IPS DF 4.7 (cell line): ENCODE measurements at regions not wholly inside any gene's neighbourhood (a gene's known extent, or its start where the extent isn't known, plus 50 kb on each side); places are given as distances from the start of the nearest gene placed in this dataset.

Experiments used
- DNase-seq: peaks from one replicate; pipeline ENCODE4 v3.0.0-alpha.2; 2013; ENCODE audit warnings: low spot score; ENCODE audit errors: extremely low read depth

DNA sequence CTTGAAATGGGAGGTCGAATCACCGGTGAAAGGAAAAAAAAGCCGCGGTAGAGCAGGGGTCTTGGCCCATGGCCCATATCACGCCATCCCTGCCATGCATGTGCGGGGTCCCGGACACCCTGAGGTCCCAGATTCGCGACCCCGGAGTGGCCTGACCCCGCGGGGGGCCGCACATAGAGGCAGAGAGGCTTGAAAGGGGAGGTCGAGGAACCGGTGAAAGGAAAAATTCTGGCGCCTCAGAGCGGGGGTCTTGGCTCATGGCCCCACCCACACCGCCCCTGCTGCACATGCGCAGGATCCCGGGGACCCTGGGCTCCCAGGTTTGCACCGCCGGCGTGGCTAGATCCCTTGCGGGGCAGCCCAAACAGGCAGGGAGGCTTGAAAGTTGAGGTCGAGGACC lies 319.8 kb downstream of the ALG10 start:
- DNase-seq = no peak

DNA sequence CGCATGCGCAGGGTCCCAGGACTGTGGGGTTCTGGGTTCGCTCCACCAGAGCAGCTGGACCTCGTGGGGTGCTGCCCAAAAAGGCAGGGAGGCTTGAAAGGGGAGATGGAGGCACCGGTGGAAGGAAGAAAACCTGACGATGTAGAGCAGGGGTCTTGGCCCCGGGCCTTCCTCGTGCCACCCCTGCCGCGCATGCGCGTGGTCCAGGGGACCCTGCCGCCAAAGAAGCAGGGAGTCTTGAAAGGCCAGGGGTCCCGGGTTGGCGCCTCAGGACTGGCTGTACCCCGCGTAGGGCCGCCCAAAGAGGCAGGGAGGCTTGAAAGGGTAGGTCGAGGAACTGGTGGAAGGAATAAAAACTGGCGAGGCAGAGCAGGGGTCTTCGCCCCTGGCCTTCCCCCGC lies 321.0 kb downstream of the ALG10 start:
- no peak for DNase-seq

DNA sequence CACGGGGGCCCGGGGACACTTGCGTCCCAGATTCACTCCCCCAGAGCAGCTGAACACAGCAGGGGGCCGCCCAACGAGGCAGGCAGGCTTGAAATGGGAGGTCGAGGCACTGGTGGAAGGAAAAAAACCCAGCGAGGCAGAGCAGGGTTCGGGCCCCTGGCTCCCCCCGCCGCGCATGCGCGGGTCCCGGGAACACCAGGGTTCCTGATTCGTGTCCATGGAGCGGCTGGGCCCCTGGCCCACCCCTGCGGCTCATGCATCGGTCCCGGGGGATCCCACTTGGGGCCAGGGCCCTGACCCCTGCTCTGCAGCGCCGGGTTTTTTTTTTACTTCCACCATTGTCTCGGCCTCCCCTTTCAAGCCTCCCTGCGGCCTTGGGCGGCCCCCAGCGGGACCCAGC lies 321.5 kb downstream of the ALG10 start:
- DNase-seq = no peak

DNA sequence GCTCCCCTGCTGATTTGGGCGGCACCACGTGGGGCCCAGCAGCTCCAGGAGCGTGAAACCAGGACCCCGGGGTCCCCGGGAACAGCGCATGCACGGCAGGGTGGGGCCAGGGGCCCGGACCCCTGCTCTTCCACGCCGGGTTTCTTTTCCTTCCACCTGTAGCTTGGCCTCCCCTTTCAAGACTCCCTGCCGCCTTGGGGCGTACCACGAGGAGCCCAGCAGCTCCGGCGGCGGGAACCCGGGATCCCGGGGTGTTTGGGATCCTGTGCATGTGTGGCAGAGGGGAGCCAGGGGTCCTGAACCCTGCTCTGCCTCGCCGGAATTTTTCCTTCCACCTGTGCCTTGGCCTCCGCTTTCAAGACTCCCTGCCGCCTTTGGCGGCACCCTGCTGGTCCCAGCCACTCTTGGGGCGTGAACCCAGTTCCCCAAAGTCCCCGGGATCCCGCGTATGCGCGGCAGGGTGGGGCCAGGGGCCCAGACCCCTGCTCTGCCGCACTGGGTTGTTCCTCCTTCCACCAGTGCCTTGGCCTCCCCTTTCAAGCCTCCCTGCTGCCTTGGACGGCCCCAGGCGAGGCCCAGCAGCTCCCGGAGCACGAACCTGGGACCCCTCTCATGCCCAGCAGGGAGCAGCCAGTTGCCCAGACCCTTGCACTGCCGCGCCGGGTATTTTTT lies 322.7 kb downstream of the ALG10 start:
- DNase-seq = no peak

DNA sequence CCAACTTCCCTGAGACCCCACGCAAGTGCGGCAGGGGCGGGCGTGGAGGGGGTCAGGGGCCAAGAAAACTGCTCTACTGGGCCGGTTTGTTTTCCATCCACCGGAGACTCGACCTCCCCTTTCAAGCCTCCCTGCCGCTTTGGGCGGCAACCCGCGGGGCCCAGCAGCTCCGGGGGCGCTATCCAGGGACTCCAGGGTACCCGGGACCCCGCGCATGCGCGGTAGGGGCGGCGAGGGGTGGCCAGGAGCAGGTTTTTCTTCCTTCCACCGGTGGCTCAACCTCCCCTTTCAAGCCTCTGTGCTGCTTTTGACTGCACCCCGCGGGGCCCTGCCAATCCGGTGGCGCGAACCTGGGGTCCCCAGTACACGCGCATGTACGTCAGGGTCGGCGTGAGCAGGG lies 323.5 kb downstream of the ALG10 start:
- DNase-seq = no peak

DNA sequence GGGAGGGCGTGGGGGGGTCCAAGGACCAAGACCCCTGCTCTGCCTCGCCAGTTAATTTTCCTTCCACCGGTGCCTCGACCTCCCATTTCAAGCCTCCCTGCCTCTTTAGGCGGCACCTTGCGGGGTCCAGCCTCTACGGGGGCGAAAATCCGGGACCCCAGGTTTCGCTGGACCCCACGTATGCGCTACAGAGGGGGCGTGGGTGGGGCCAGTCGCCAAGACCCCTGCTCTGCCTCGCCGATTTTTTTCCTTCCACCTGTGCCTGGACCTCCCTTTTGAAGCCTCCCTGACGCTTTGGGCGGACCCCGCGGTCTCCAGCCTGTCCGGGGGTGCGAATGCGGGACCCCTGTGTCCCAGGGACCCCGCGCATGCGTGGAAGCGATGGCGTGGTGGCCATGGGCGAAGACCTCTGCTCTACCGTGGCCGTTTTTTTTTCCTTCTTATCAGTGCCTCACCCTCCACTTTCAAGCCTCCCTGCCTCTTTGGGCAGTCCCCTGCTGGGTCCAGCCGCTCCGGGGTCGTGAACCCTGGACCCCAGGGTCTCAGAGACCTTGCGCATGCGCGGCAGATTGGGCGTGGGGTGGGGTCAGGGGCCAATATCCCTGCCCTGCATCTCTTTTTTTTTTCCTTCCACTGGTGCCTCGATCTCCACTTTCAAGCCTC lies 324.2 kb downstream of the ALG10 start:
- no peak for DNase-seq

DNA sequence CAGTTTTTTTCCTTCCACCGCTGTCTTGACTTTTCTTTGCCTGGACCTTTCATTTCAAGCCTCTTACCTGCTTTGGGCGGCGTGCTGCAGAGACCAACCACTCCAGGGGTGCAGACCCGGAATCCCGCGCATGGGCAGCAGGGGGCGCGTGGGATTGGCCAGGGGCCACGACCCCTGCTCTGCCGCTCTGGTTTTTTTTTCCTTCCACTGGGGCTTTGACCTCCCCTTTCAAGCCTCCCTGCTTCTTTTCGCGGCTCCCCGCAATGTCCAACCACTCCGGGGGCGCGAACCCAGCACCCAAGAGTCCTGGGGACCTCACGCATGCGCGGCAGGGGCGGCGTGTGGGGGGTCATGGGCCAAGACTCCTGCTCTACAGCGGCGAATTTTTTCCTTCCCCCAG lies 325.1 kb downstream of the ALG10 start:
- DNase-seq = no peak

DNA sequence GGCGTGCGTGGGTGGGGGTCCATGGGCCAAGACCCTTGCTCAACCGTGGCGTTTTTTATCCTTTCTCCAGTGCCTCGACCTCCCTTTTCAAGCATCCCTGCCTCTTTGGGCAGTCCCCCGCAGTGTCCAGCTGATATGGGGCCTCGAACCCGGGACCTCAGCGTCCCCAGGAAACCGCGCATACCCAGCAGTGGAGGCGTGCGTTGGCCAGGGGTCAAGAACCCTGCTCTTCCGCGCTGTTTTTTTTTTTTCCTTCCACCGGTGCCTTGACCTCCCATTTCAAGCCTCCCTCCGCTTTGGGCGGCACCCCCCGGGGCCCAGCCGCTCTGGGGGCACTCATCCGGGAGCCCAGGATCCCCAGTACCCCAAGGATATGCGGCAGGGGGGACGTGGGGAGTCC lies 325.8 kb downstream of the ALG10 start:
- no peak for DNase-seq

DNA sequence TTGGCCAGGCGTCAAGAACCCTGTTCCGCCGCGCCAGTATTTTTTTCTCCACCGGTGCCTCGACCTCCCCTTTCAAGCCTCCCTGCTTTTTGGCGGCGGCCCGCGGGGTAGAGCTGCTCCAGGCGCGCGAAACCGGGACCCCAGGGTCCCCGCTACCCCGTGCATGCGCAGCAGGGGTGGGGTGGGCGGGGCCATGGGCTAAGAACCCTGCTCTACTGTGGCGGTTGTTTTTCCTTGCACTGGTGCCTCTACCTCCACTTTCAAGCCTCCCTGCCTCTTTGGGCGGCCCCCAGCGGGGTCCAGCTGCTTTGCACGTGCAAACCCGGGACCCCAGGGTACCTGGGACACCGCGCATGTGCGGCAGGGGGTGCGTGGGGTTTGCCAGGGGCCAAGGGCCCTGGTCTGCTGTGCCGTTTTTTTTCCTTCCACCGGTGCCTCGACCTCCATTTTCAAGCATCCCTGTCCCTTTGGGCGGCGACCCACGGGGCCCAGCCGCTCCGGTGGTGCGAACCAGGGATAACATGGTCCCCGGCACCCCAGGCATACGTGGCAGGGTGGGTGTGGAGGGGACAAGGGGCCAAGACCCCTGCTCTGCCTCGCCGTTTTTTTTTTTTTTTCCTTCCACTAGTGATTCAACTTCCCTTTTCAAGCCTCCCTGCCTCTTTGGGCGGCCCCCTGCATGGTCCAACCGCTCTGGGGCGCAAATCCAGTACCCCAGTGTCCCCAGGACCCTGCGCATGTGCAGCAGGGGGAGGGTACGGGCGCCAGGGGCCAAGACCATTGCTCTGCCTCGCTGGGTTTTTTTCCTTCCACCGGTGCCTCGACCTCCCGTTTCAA lies 326.8 kb downstream of the ALG10 start:
- no peak for DNase-seq

DNA sequence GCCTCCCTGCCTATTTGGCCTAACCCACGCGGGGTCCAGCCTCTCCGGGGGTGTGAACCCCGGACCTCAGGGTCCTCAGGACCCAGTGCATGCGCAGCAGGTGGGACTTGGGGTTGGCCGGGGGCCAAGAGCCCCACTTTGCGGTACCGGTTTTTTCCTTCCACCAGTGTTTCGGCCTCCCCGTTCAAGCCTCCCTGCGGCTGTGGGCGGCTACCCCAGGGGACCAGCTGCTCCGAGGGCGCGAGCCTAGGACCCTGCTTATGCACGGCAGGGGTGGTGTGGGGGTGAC lies 327.3 kb downstream of the ALG10 start:
- no peak for DNase-seq

DNA sequence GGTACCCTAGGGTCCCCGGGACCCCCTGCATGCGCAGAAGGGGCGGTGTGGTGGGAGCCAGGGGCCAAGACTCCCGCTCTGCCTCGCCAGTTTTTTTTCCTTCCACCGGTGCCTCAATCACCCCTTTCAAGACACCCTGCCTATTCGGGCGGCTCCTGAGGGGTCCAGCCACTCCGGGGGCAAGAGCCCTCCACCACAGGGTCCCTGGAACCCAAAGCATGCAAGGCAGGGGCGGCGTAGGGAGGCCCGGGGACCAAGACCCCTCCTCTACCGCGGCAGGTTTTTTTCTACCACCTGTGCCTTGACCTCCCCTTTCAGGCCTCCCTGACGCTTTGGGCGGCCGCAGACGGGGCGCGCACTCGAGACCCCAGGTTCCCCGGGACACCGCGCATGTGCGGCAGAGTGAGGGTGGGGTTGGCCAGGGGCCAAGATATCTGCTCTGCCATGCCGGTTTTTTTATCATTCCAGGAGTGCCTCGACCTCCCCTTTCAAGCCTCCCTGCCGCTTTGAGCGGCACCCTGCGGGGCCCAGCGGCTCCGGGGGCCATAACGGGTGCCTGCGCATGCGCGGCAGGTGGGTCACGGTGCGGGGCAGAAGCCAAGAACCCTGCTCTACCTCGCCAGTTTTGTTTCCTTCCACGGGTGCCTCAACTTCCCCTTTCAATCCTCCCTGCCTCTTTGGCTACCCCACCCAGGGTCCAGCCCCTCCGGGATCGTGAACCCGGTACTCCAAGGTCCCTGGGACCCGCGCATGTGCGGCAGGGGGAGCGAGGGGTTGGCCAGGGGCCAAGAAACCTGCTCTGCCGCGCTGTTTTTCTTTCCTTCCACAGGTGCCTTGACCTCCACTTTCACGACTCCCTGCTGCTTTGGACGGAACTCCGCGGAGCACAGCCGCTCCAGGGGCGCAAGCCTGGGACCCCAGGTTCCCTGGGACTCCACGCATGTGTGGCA lies 328.1 kb downstream of the ALG10 start:
- DNase-seq = no peak

DNA sequence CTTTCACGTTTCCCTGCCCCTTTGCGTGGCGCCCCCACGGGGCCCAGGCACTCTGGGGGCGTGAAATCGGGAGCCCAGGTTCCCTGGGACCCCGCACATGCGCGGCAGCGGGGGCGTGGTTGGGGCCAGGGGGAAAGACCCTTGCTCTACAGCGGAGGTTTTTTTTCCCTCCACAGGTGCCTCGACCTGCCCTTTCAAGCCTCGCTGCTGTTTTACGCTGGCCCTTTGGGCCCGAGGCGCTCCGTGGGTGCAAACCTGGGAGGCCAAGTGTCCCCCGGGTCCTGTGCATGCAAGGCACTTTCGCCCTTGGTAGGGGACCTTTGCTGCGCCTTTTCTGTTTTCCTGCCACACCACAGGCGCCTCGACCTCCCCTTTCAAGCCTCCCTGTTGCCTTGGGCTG lies 329.8 kb downstream of the ALG10 start:
- DNase-seq = no peak

DNA sequence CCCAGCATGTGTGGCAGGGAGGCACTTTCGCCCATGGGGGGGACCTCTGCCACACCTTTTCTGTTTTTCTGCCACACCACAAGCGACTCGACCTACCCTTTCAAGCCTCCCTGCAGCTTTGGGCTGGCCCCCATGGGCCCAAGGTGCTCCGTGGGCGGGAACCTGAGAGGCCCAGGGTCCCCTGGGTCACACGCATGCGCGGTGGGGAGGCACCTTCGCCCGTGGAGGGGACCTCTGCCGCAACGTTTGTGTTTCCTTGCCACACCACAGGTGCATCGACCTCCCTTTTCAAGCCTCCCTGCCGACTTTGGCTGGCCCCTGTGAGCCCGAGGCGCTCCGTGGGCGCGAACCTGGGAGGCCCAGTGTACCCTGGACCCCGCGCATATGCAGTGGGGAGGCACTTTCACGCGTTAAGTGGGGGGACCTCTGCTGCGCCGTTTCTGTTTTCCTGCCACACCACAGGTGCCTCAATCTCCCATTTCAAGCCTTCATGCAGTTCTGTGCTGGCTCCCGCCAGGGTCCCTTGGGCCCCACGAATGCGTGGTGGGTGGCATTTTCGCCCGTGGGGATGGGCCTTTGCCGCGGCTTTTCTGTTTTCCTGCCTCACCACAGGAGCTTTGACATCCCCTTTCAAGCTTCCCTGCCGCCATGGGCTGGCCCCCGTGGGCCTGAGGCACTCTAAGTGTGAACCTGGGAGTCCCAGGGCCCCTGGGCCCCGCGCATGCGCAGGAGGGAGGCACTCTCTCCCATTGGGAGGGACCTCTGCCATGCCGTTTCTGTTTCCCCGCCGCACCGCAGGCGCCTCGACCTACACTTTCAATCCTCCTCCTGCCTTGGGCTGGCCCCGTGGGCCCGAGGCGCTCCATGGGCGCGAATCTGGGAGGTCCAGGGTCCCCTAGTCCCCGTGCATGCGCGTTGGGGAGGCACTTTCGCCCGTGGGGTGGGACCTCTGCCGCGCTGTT lies 332.2 kb downstream of the ALG10 start:
- DNase-seq = no peak

DNA sequence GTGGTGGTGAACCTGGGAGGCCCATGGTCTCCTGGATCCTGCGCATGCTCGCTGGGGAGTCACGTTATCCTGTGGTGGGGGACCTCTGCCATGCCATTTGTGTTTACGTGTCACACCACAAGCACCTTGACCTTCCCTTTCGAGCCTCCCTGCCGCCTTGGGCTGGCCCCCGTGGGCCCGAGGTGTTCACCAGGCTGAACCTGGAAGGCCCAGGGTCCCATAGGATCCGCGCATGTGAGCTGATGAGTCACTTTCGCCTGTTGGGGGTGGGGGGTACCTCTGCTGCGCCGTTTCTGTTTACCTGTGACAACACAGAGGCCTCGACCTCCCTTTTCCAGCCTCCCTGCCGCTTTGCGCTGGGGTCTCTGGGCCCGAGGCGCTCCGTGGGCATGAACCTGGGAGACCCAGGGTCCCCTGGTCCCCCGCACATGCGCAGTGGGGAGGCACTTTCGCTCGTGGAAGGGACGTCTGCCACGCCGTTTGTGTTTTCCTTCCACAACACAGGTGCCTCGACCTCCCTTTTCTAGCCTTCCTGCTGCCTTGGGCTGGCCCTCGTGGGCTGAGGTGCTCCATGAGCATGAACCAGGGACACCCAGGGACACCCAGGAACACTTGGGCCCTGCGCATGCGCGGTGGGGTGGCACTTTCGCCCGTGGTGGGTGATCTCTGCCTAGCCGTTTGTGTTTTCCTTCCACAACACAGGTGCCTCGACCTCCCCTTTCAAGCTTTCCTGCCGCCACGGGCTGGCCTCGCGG lies 334.1 kb downstream of the ALG10 start:
- no peak for DNase-seq

DNA sequence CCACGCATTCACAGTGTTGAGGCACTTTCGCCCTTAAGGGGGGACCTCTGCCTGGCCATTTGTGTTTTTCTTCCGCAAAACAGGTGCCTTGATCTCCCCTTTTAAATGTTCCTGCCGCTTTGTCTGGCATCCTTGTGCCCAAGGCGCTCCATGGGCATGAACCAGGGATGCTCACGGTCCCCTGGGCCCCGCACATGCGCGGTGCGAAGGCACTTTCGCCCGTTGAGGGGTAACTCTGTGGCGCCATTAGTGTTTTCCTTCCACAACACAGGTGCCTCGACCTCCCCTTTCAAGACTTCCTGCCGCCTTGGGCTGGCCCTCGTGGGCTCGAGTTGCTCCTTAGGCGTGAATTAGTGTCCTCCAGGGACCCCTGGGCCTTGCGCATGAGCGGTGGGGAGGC lies 335.5 kb downstream of the ALG10 start:
- DNase-seq = no peak

DNA sequence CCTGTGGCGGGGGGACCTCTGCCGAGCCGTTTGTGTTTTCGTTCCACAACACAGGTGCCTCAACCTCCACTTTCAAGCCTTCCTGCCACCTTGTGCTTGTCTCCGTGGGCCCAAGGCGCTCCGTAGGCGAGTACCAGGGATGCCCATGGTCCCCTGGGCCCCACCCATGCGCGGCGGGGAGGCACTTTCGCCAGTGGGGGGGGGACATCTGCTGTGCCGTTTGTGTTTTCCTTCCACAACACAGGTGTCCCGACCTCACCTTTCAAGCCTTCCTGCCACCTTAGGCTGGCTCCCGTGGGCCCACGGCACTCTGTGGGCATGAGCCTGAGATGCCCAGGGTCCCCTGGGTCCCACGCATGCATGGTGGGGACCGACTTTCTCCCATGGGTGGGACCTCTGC lies 335.9 kb downstream of the ALG10 start:
- DNase-seq = no peak

DNA sequence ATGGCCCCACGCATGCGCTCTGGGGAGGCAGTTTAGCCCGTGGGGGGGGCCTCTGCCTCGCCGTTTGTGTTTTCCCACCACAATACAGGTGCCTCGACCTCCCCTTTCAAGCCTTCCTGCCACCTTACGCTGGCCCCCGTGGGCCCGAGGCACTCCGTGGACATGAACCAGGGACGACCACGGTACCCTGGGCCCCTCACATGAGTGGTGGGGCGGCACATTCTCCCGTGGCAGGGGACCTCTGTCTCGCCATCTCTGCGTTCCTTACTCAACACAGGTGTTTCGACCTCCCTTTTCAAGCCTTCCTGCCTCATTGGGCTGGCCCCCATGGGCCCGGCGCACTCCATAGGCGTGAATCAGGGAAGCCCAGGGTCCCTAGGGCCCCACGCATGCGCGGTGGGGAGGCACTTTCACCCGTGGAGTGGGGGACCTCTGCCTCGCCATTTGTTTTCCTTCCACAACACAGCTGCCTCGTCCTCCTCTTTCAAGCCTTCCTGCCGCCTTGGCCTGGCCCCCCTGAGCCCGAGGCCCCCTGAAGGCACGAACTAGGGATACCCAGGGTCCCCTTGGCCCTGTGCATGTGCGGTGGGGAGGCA lies 339.5 kb downstream of the ALG10 start:
- DNase-seq = no peak

DNA sequence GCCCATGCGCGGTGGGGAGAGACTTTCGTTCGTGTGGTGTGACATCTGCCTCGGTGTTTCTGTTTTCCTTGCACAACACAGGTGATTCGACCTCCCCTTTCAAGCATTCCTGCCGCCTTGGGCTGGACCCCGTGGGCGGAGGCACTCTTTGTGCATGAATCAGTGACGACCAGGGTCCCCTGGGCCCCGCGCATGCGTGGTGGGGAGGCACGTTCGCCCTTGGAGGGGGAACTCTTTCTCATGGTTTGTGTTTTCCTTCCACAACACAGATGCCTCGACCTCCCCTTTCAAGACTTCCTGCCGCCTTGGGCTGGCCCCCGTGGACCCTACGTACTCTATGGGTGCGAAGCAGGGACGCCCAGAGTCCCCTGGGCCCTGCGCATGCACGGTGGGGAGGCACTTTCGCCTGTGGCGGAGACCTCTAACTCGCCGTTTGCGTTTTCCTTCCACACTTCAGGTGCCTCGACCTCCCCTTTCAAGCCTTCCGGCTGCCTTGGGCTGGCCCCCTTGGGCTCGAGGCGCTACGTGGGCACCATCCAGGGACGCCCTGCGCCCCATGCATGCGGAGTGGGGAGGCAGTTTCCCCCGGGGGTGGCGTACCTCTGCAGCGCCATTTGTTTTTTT lies 340.9 kb downstream of the ALG10 start:
- no peak for DNase-seq

DNA sequence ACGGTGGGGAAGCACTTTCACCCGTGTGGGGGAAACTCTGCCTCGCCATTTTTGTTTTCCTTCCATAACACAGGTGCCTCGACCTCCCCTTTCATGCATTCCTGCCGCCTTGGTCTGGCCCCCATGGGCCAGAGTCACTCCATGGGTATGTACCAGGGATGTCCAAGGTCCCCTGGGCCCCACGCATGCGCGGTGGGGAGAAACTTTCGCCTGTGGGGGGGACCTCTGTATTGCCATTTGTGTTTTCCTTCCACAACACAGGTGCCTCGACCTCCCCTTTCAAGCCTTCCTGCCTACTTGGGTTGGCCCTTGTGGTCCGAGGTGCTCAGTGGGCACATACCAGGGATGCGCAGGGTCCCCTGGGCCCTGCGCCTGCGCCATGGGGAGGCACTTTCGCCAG lies 345.8 kb downstream of the ALG10 start:
- DNase-seq = no peak
